ENCODE measurements at regions not wholly inside any gene's neighbourhood (a gene's known extent, or its start where the extent isn't known, plus 50 kb on each side); places are given as distances from the start of the nearest gene placed in this dataset.

DNA sequence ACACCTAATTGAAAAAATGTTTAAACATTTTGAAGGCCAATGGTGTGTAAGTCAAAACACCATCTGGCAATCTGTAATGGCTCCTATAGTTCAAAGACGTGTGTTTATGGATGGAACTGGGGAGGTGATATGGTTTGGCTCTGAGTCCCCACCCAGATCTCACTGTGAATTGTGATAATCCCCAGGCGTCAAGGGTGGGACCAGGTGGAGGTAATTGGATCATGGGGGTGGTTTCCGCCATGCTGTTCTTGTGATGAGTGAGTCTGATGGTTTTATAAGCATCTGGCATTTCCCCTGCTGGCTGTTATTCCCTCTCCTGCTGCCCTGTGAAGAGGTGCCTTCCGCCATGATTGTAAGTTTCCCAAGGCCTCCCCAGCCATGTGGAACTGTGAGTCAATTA is 52.2 kb downstream of the ADRA2C start:
- H3K27me3 ChIP-seq (ENCODE audit: low read length), result no peaks in the 10 kb centered on the region
- H3K9me2 ChIP-seq (replicated peaks; ENCODE audit: insufficient read depth, low read length), result no peaks in the 10 kb centered on the region
- no peaks in the 10 kb centered on the region for H3K9me3 ChIP-seq (ENCODE audit: low read length)
- DNase-seq, result no peak
- no peak overlapping the region for H3K27ac ChIP-seq (ENCODE audit: low read length)
- H4K20me1 ChIP-seq (ENCODE audit: insufficient read depth, low read depth, low read length), result no peaks in the 10 kb centered on the region
- H3K79me2 ChIP-seq (ENCODE audit: low read length), result no peaks in the 10 kb centered on the region
- H3K4me1 ChIP-seq (ENCODE audit: low read length), result no peaks in the 10 kb centered on the region
- no peak overlapping the region for H3K4me3 ChIP-seq (ENCODE audit: low read length)
- no peak overlapping the region for H3K4me2 ChIP-seq (ENCODE audit: low read depth, low read length, poor library complexity, severe bottlenecking)
- H2AFZ ChIP-seq (ENCODE audit: low read length), result no peak overlapping the region
- H3K9ac ChIP-seq (ENCODE audit: low read length), result no peak overlapping the region
- no peaks in the 10 kb centered on the region for H3K36me3 ChIP-seq (ENCODE audit: insufficient read depth, low read length)

DNA sequence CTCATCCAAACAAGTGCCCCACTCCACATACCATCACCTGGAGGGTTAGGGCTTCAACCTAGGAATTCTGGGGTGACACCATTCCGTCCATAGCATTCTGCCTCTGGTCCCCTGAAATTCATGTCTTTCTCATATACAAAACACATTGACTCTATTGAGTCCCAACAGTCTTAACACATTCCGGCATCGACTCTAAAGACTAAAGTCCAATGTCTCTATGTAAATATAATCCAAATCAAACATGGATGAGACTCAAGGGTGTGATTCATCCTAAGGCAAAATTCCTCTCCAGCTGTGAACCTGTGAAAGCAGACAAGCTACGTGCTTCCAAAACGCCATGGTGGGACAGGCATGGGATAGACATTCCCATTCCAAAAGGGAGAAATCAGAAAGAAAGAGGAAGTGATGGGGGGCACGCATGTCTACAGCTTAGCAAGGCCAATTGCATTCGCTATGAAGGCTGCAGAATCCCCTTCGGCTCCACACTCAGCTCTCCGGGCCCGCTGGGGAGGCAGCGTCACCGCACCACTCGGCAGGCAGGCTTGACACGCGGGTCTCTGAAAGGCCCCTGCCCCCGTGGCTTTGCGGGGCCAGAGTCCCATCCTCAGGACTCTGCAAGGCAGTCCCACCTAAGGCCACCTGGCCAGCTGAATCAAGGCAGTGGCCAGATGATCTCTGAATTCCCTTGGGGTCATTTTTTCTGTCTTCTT is 53.2 kb downstream of the ADRA2C start:
- no peaks in the 10 kb centered on the region for H3K27me3 ChIP-seq (ENCODE audit: low read length)
- H3K4me1 ChIP-seq (ENCODE audit: low read length), result no peaks in the 10 kb centered on the region
- no peaks in the 10 kb centered on the region for H4K20me1 ChIP-seq (ENCODE audit: insufficient read depth, low read depth, low read length)
- H3K27ac ChIP-seq (ENCODE audit: low read length), result no peak overlapping the region
- no peaks in the 10 kb centered on the region for H3K9me2 ChIP-seq (replicated peaks; ENCODE audit: insufficient read depth, low read length)
- H3K79me2 ChIP-seq (ENCODE audit: low read length), result no peaks in the 10 kb centered on the region
- no peak overlapping the region for H3K4me2 ChIP-seq (ENCODE audit: low read depth, low read length, poor library complexity, severe bottlenecking)
- H3K9me3 ChIP-seq (ENCODE audit: low read length), result no peaks in the 10 kb centered on the region
- no peak overlapping the region for H2AFZ ChIP-seq (ENCODE audit: low read length)
- no peak for DNase-seq
- H3K9ac ChIP-seq (ENCODE audit: low read length), result no peak overlapping the region
- H3K4me3 ChIP-seq (ENCODE audit: low read length), result no peak overlapping the region
- no peaks in the 10 kb centered on the region for H3K36me3 ChIP-seq (ENCODE audit: insufficient read depth, low read length)

DNA sequence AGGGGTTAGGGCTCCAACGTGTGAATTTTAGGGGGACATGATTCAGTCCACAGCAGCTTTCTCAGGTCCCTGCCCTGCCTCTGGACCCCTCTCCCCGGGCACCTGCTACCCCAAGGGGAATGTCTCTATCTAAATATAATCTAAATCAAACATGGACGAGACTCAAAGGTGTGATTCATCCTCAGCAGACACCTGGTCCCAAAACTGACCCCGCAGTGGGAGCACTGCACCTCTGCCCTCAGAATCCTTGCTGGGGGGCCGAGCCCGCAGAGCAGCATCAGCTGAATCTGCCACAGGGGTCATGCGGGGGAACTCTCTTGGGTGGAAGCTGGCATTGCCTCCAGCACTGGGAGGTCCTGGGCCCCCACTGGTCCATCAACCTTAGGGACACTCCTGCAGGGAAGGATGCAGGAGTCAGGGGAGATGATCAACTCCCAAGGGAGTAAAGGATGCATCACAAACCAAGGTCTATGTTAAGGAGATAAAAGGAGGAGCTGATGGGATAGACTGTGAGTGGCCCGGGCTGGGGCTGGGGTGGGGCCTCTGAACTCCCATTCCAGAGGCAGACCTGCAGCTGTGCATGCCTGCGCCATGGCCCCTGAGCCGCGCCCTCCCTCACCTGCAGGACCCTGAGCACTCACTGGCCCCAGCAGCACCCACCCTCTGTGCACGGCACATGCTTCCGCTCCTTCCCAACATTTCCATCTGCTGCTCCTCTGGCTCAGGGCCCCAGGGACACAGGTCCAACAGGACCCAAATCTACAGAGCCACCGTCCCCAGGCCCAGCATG is 54.0 kb downstream of the ADRA2C start:
- Histone ChIP-seq H3K36me3 (ENCODE audit: insufficient read depth, low read length) (no peaks in the 10 kb centered on the region), H3K79me2 (ENCODE audit: low read length) (no peaks in the 10 kb centered on the region), H2AFZ (ENCODE audit: low read length) (no peak overlapping the region), H3K4me3 (ENCODE audit: low read length) (no peak overlapping the region), H3K27ac (ENCODE audit: low read length) (no peak overlapping the region), H3K9me3 (ENCODE audit: low read length) (no peaks in the 10 kb centered on the region), H3K9ac (ENCODE audit: low read length) (no peak overlapping the region), H3K27me3 (ENCODE audit: low read length) (no peaks in the 10 kb centered on the region), H3K9me2 (replicated peaks; ENCODE audit: insufficient read depth, low read length) (no peaks in the 10 kb centered on the region), H4K20me1 (ENCODE audit: insufficient read depth, low read depth, low read length) (no peaks in the 10 kb centered on the region), H3K4me1 (ENCODE audit: low read length) (no peaks in the 10 kb centered on the region), H3K4me2 (ENCODE audit: low read depth, low read length, poor library complexity, severe bottlenecking) (no peak overlapping the region)
- no peak for DNase-seq

DNA sequence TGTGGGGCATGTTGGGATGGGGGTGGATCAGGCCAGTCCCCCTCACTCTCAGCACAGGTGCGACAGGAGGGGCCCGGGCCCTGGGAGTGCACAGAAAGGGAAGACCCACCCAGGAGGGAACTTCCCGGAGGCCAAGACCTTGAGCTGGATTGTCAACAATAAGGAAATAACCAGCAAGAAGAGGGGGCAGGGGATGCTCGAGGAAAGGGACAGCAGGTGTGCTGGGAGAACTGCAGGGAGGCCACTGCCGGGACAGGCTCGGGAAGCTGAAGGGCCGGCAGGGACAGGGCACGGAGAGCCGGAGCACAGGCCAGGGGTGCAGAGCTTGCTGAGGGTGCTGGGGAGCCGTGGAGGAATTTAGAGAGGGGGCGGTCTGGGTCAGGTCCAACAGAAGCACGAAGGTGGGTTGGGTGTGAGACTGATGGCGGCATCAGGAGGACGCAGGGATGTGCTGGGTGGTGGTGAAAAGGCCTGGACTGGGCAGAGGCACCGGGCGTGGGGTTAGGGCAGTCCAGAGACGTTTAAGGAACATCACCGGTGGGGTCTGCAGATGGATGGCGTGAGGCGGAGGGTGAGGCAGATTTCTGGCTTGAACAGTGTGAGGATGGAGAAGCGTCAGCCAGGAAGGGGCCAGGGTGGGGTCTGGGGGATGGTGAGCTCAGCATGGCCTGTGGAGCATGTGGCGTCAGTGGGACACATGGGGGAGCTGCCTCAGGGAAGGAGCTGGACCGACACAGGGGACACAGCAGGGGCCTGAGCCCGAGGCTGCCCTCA is 54.8 kb downstream of the ADRA2C start:
- no peaks in the 10 kb centered on the region for H3K4me1 ChIP-seq (ENCODE audit: low read length)

DNA sequence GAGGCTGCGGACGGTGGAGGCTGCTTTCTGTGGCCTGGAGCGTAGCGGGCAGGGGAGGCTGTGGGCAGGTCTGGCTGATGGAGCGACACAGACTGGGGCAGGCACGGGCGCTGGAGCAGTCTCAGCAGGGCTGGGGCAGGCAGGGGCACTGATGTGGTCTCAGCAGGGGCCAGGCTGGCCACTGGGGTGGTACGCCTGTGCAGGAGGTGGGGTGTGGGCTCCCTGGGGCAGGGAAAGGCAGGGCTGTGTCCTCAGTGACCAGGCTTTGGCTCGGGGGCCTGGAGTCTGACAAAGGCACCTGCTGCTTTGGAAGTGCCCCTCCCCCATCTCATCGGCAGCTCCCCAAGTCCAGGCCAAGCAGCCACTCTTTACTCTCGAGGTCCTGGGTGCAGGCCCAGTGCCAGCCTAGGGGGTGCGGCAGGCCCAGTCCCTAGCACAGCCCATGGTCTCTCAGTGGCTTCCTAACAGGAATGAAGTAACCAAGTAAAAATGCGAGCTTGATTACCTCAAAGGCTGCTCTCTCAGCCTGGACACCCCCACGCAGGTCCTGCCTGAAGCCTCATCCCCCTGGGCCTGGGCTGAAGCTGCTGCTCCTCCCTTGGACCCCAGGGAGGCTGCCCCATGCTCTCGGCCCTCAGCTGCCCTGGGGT is 55.5 kb downstream of the ADRA2C start:
- H3K9me3 ChIP-seq (ENCODE audit: low read length), result no peaks in the 10 kb centered on the region

More for the DNA sequence above, 54.8 kb downstream of the ADRA2C start:
- Histone ChIP-seq H3K9me3 (ENCODE audit: low read length) (no peaks in the 10 kb centered on the region), H4K20me1 (ENCODE audit: insufficient read depth, low read depth, low read length) (no peaks in the 10 kb centered on the region), H2AFZ (ENCODE audit: low read length) (no peak overlapping the region), H3K4me3 (ENCODE audit: low read length) (no peak overlapping the region), H3K27me3 (ENCODE audit: low read length) (no peaks in the 10 kb centered on the region), H3K27ac (ENCODE audit: low read length) (no peak overlapping the region), H3K9ac (ENCODE audit: low read length) (no peak overlapping the region), H3K9me2 (replicated peaks; ENCODE audit: insufficient read depth, low read length) (no peaks in the 10 kb centered on the region), H3K4me2 (ENCODE audit: low read depth, low read length, poor library complexity, severe bottlenecking) (no peak overlapping the region), H3K36me3 (ENCODE audit: insufficient read depth, low read length) (no peaks in the 10 kb centered on the region), H3K79me2 (ENCODE audit: low read length) (no peaks in the 10 kb centered on the region)
- no peak for DNase-seq

DNA sequence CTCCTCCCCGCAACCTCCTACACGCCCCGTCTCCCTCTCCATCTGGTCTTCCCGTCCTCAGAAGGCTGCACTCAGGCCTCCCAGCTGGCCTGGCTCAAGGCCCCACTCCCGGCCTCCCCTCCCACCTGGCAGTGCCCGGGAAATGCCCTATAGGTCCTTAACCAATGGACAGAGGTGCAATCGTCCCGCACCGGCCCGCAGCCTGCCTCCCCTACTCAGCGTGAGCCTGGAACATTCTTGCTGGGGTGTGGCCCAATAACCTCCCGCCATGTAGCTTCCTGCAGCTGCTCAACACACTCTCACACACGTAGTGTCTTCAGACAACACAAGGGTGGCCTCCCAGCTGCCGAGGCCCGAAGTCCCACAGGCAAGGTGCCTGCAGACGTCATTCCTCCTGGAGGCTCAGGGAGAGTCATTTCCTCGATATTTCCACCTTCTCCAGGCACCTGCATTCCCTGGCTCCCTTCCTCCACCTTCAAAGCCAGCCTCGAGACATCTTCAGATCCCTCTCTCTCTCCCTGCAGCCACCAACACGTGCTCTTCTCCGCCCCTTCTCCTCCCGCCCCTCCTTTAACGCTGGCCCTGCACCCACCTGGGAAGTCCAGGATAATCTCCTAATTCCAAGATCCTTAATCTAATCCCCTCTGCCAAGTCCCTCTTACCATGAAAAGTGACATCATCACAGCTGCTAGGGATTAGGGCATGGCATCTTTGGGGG is 56.2 kb downstream of the ADRA2C start:
- H3K36me3 ChIP-seq (ENCODE audit: insufficient read depth, low read length), result no peaks in the 10 kb centered on the region
- no peaks in the 10 kb centered on the region for H3K79me2 ChIP-seq (ENCODE audit: low read length)
- H3K4me1 ChIP-seq (ENCODE audit: low read length), result no peaks in the 10 kb centered on the region
- no peak for DNase-seq
- H4K20me1 ChIP-seq (ENCODE audit: insufficient read depth, low read depth, low read length), result no peaks in the 10 kb centered on the region
- H3K9me2 ChIP-seq (replicated peaks; ENCODE audit: insufficient read depth, low read length), result no peaks in the 10 kb centered on the region
- no peaks in the 10 kb centered on the region for H3K27me3 ChIP-seq (ENCODE audit: low read length)
- H2AFZ ChIP-seq (ENCODE audit: low read length), result no peak overlapping the region
- no peak overlapping the region for H3K9ac ChIP-seq (ENCODE audit: low read length)
- no peak overlapping the region for H3K4me2 ChIP-seq (ENCODE audit: low read depth, low read length, poor library complexity, severe bottlenecking)
- H3K27ac ChIP-seq (ENCODE audit: low read length), result no peak overlapping the region
- H3K9me3 ChIP-seq (ENCODE audit: low read length), result no peaks in the 10 kb centered on the region
- no peak overlapping the region for H3K4me3 ChIP-seq (ENCODE audit: low read length)

More for the DNA sequence above, 55.5 kb downstream of the ADRA2C start:
- Histone ChIP-seq H3K9ac (ENCODE audit: low read length) (no peak overlapping the region), H3K4me2 (ENCODE audit: low read depth, low read length, poor library complexity, severe bottlenecking) (no peak overlapping the region), H3K27me3 (ENCODE audit: low read length) (no peaks in the 10 kb centered on the region), H3K9me2 (replicated peaks; ENCODE audit: insufficient read depth, low read length) (no peaks in the 10 kb centered on the region), H2AFZ (ENCODE audit: low read length) (no peak overlapping the region), H3K4me1 (ENCODE audit: low read length) (no peaks in the 10 kb centered on the region), H3K27ac (ENCODE audit: low read length) (no peak overlapping the region), H4K20me1 (ENCODE audit: insufficient read depth, low read depth, low read length) (no peaks in the 10 kb centered on the region), H3K36me3 (ENCODE audit: insufficient read depth, low read length) (no peaks in the 10 kb centered on the region), H3K4me3 (ENCODE audit: low read length) (no peak overlapping the region), H3K79me2 (ENCODE audit: low read length) (no peaks in the 10 kb centered on the region)
- no peak for DNase-seq

DNA sequence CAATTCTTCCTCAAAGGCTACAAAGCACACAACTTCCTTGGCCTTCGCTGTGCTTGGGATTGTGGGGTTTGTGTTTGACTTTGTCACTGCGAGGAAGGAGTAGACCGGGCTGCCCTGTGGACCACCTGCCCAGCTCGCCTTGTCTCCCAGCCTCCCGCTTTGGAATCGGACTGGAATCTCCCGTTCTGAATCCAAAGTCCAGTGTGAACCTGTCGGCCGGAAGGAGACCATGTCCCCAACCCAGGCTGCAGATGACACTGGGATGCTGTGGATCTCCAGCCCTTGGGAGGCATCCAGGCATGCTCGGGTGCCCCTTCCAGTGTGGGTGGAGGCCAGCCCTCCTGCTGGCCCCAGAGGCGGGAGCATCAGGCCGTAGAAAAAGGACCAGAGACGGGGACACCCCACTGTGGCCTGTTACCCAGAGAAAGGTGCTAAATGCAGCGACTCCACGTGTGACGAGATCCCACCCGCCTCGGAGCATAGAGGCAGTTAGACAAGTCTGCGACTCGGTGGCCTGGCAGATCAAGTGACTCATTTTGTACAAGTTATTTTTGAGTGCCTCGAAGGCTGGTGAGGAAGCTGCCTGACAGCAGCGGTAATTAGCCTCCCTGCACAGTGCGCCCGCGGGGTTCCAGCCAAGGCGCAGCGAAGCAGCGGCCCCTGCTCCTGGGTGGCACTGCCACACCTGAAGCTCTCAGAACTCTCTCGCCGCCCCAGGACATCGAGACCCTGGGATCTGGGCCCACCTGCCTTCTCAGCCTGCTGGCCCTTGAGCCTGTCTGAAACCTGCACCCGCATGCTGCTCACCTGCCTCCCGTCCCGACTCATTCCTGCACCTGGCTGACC is 57.5 kb downstream of the ADRA2C start:
- no peak overlapping the region for H3K4me3 ChIP-seq (ENCODE audit: low read length)
- H3K27me3 ChIP-seq (ENCODE audit: low read length), result no peaks in the 10 kb centered on the region
- no peaks in the 10 kb centered on the region for H3K9me3 ChIP-seq (ENCODE audit: low read length)
- H3K4me2 ChIP-seq (ENCODE audit: low read depth, low read length, poor library complexity, severe bottlenecking), result no peak overlapping the region
- H3K4me1 ChIP-seq (ENCODE audit: low read length), result no peaks in the 10 kb centered on the region
- DNase-seq, result no peak
- no peaks in the 10 kb centered on the region for H3K79me2 ChIP-seq (ENCODE audit: low read length)
- no peak overlapping the region for H2AFZ ChIP-seq (ENCODE audit: low read length)
- no peak overlapping the region for H3K27ac ChIP-seq (ENCODE audit: low read length)
- H4K20me1 ChIP-seq (ENCODE audit: insufficient read depth, low read depth, low read length), result no peaks in the 10 kb centered on the region
- H3K9ac ChIP-seq (ENCODE audit: low read length), result no peak overlapping the region
- H3K9me2 ChIP-seq (replicated peaks; ENCODE audit: insufficient read depth, low read length), result no peaks in the 10 kb centered on the region
- H3K36me3 ChIP-seq (ENCODE audit: insufficient read depth, low read length), result no peaks in the 10 kb centered on the region

Data from Karpas-422 (cell line).